NT2/D1 (cell line): ENCODE measurements at regions not wholly inside any gene's neighbourhood (a gene's known extent, or its start where the extent isn't known, plus 50 kb on each side); places are given as distances from the start of the nearest gene placed in this dataset.
A peak's percentile ranks its signal among the peaks of the same experiment; 100 is the strongest.

Experiments used
- DNase-seq: peaks from one replicate; pipeline ENCODE4 v3.0.0-alpha.2; 2011; ENCODE audit warnings: low read depth, low spot score
- H3K27me3 ChIP-seq: 2 replicates; pipeline ENCODE4 v1.6.0; 2011; ENCODE audit warnings: mild to moderate bottlenecking; ENCODE audit not compliant: insufficient read length, insufficient read depth
- H3K36me3 ChIP-seq: 2 replicates; pipeline ENCODE4 v1.6.1; 2011; ENCODE audit warnings: mild to moderate bottlenecking, low read length, mixed read lengths; ENCODE audit not compliant: insufficient read depth, insufficient read length
- H3K4me1 ChIP-seq: 2 replicates; pipeline ENCODE4 v1.5.1; 2011; ENCODE audit not compliant: insufficient read depth, insufficient read length
- H3K4me3 ChIP-seq: 2 replicates; pipeline ENCODE4 v1.5.1; 2011; ENCODE audit warnings: low read depth; ENCODE audit not compliant: insufficient read length
- H3K9ac ChIP-seq: 2 replicates; pipeline ENCODE4 v1.6.0; 2011; ENCODE audit warnings: low read depth; ENCODE audit not compliant: insufficient read length
- H3K9me3 ChIP-seq: 2 replicates; pipeline ENCODE4 v1.5.1; 2011; ENCODE audit warnings: mild to moderate bottlenecking, low read length; ENCODE audit not compliant: insufficient read depth
- SUZ12 ChIP-seq: IDR thresholded peaks from 2 replicates; pipeline ENCODE4 v1.6.1; 2011; ENCODE audit not compliant: insufficient read length, insufficient read depth; ENCODE audit errors: extremely low read depth
- YY1 ChIP-seq: IDR thresholded peaks from 2 replicates; pipeline ENCODE4 v1.6.1; 2011; ENCODE audit not compliant: insufficient read length, insufficient read depth
- ZNF274 ChIP-seq: IDR thresholded peaks from 2 replicates; pipeline ENCODE4 v1.6.1; 2011; ENCODE audit warnings: mild to moderate bottlenecking, low read depth, low read length

GRCh38 chr2:51693640-51694039 is 661.7 kb upstream of the NRXN1 start:
- TF ChIP-seq YY1 (no peak), ZNF274 (no peak), SUZ12 (no peak)
- no peaks in the 10 kb centered on the region for H3K9me3 ChIP-seq
- no peak overlapping the region for H3K4me3 ChIP-seq
- DNase-seq, result no peak
- H3K27me3 ChIP-seq, result no peaks in the 10 kb centered on the region
- H3K36me3 ChIP-seq, result no peaks in the 10 kb centered on the region
- H3K4me1 ChIP-seq, result no peaks in the 10 kb centered on the region
- no peak overlapping the region for H3K9ac ChIP-seq

GRCh38 chr2:51681854-51682253 is 649.9 kb upstream of the NRXN1 start:
- no peaks in the 10 kb centered on the region for H3K9me3 ChIP-seq
- H3K27me3 ChIP-seq, result no peaks in the 10 kb centered on the region
- DNase-seq, result no peak
- H3K36me3 ChIP-seq, result no peaks in the 10 kb centered on the region
- no peak overlapping the region for H3K9ac ChIP-seq
- no peaks in the 10 kb centered on the region for H3K4me1 ChIP-seq
- no peak overlapping the region for H3K4me3 ChIP-seq
- TF ChIP-seq SUZ12 (no peak), YY1 (no peak), ZNF274 (no peak)

- Histone ChIP-seq H3K36me3 (no peaks in the 10 kb centered on the region), H3K4me3 (no peak overlapping the region), H3K4me1 (no peaks in the 10 kb centered on the region), H3K9ac (no peak overlapping the region), H3K27me3 (no peaks in the 10 kb centered on the region), H3K9me3 (no peaks in the 10 kb centered on the region)
- peak; percentile 40 for DNase-seq
- TF ChIP-seq YY1, result no peak
- no peak for TF ChIP-seq ZNF274
- TF ChIP-seq SUZ12, result no peak
Measured at GRCh38 chr2:51673628-51674027, 641.7 kb upstream of the NRXN1 start.

DNA sequence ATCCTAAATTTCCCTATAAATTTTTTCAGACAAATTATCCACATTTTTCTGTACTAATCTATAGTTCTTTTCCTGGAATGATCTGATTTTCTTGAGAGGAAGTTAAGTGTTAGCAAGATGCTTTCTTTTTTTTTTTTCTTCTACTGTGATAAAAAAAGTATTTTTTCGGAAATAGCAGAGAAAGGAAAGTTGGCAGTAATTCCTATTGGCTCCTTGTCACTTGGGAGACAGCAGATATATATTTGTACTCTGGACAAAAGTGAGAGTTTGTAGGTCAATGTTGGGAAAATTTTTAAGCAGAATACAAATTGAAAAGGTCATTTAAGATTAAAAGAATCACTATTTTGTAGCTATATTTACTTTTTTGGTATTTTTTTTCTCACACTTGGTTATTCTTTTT is 635.7 kb upstream of the NRXN1 start:
- Histone ChIP-seq H3K9me3 (peaks cover 4% of the 10 kb centered on the region; the same call in 1 of the 2 replicates), H3K9ac (no peak overlapping the region), H3K27me3 (no peaks in the 10 kb centered on the region), H3K4me1 (no peaks in the 10 kb centered on the region), H3K4me3 (no peak overlapping the region), H3K36me3 (no peaks in the 10 kb centered on the region)
- TF ChIP-seq SUZ12 (no peak), YY1 (no peak), ZNF274 (no peak)
- DNase-seq, result no peak

- H3K4me3 ChIP-seq, result no peak overlapping the region
- no peaks in the 10 kb centered on the region for H3K36me3 ChIP-seq
- H3K4me1 ChIP-seq, result no peaks in the 10 kb centered on the region
- TF ChIP-seq YY1 (no peak), ZNF274 (no peak), SUZ12 (no peak)
- H3K9me3 ChIP-seq, result peaks cover 4% of the 10 kb centered on the region; the same call in 1 of the 2 replicates
- DNase-seq, result peak; percentile 72
- H3K9ac ChIP-seq, result no peak overlapping the region
- H3K27me3 ChIP-seq, result no peaks in the 10 kb centered on the region
Measured at GRCh38 chr2:51662187-51662586, 630.3 kb upstream of the NRXN1 start.

- Histone ChIP-seq H3K4me1 (no peaks in the 10 kb centered on the region), H3K27me3 (no peaks in the 10 kb centered on the region), H3K4me3 (no peak overlapping the region), H3K9ac (no peak overlapping the region), H3K9me3 (no peaks in the 10 kb centered on the region; the same call in 1 of the 2 replicates), H3K36me3 (no peaks in the 10 kb centered on the region)
- no peak for DNase-seq
- TF ChIP-seq SUZ12 (no peak), YY1 (no peak), ZNF274 (no peak)
Measured at GRCh38 chr2:51657849-51658248, 625.9 kb upstream of the NRXN1 start.

GRCh38 chr2:51650769-51651168 is 618.8 kb upstream of the NRXN1 start:
- DNase-seq, result no peak
- Histone ChIP-seq H3K9me3 (no peaks in the 10 kb centered on the region), H3K27me3 (no peaks in the 10 kb centered on the region), H3K4me3 (no peak overlapping the region), H3K4me1 (no peaks in the 10 kb centered on the region), H3K36me3 (no peaks in the 10 kb centered on the region), H3K9ac (no peak overlapping the region)
- TF ChIP-seq YY1, result no peak
- TF ChIP-seq SUZ12, result no peak
- TF ChIP-seq ZNF274, result no peak

- H3K9me3 ChIP-seq, result no peaks in the 10 kb centered on the region
Measured at GRCh38 chr2:51649366-51649765, 617.4 kb upstream of the NRXN1 start.

More at GRCh38 chr2:51649366-51649765, 617.4 kb upstream of the NRXN1 start:
- Histone ChIP-seq H3K27me3 (no peaks in the 10 kb centered on the region), H3K4me1 (no peaks in the 10 kb centered on the region), H3K9ac (no peak overlapping the region), H3K36me3 (no peaks in the 10 kb centered on the region), H3K4me3 (no peak overlapping the region)
- no peak for TF ChIP-seq SUZ12
- no peak for DNase-seq
